ENCODE measurements at regions not wholly inside any gene's neighbourhood (a gene's known extent, or its start where the extent isn't known, plus 50 kb on each side); places are given as distances from the start of the nearest gene placed in this dataset.

DNA sequence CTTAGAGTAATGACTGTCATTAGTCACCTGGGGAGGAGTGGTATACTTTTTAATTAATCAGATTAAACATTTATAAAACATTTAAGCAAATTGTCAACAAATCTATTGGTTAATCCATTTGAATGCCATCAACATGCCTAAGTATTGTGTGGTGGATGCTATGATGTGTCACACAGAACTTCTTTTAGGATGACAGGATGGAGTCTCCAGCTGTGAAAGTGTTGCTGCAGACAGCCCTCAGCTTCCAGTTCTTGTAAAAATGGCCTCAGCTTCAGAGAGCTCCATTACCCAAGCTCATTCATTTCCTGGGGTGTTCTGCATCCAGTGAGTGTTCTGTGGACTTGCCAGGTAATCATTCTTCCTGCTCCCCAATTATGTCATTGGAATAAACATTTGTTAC, 74.3 kb upstream of the CLNK start:
- TF ChIP-seq, protein P1, sequence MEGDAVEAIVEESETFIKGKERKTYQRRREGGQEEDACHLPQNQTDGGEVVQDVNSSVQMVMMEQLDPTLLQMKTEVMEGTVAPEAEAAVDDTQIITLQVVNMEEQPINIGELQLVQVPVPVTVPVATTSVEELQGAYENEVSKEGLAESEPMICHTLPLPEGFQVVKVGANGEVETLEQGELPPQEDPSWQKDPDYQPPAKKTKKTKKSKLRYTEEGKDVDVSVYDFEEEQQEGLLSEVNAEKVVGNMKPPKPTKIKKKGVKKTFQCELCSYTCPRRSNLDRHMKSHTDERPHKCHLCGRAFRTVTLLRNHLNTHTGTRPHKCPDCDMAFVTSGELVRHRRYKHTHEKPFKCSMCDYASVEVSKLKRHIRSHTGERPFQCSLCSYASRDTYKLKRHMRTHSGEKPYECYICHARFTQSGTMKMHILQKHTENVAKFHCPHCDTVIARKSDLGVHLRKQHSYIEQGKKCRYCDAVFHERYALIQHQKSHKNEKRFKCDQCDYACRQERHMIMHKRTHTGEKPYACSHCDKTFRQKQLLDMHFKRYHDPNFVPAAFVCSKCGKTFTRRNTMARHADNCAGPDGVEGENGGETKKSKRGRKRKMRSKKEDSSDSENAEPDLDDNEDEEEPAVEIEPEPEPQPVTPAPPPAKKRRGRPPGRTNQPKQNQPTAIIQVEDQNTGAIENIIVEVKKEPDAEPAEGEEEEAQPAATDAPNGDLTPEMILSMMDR (IDR thresholded peaks at IDR 0.05 in 4 of 5, conservative IDR thresholded peaks at IDR 0.05 in 1 of 5): no peak
- no peak for TF ChIP-seq POLR2A (IDR thresholded peaks at IDR 0.05)

Data from gastrocnemius medialis (tissue), 4 donors.